ENCODE measurements at regions not wholly inside any gene's neighbourhood (a gene's known extent, or its start where the extent isn't known, plus 50 kb on each side); places are given as distances from the start of the nearest gene placed in this dataset.

- Histone ChIP-seq H2AFZ (ENCODE audit: low read depth, low read length) (no peak overlapping the region), H3K36me3 (ENCODE audit: control insufficient read depth in 2 of 2, extremely low read depth in 1 of 2, insufficient read depth in 2 of 2, low read length in 2 of 2) (no peaks in the 10 kb centered on the region), H3K27ac (ENCODE audit: insufficient read depth, low read depth, low read length) (no peak overlapping the region), H3K4me2 (ENCODE audit: insufficient read depth, low read length) (no peak overlapping the region), H4K20me1 (replicated peaks; ENCODE audit: control insufficient read depth, extremely low read depth, insufficient read depth, low read length) (no peaks in the 10 kb centered on the region), H3K4me1 (ENCODE audit: control insufficient read depth, extremely low read depth, insufficient read depth, low read length) (no peaks in the 10 kb centered on the region), H3K4me3 (replicated peaks in 1 of 3; ENCODE audit: insufficient read depth in 1 of 3, low read depth in 1 of 3, low read length in 3 of 3) (no peak overlapping the region), H3K9ac (replicated peaks; ENCODE audit: extremely low read depth, insufficient read depth, low read length) (no peak overlapping the region), H3K9me1 (replicated peaks; ENCODE audit: control insufficient read depth, extremely low read depth, insufficient read depth, low read length) (no peaks in the 10 kb centered on the region), H3K9me3 (replicated peaks; ENCODE audit: control insufficient read depth, insufficient read depth, low read length) (no peaks in the 10 kb centered on the region), H3K79me2 (ENCODE audit: control insufficient read depth, insufficient read depth, low read length) (no peaks in the 10 kb centered on the region), H3K27me3 (ENCODE audit: control insufficient read depth in 2 of 2, insufficient read depth in 2 of 2, low read length in 2 of 2) (no peaks in the 10 kb centered on the region)
- ChIA-PET CTCF (no interaction called here), POLR2A (no interaction called here)
- FAIRE-seq: no peak
- TF ChIP-seq GATA2 (IDR thresholded peaks at IDR 0.05; ENCODE audit: insufficient read depth, insufficient read length, low read depth, low read length): no peak
- intact Hi-C loops (cut with micrococcal nuclease) (no loop called here), dilution Hi-C loops (cut with MboI; ENCODE audit: extremely low pct_ligation_motif_present, low sequenced_read_pairs) (no loop called here)
- no peak for DNase-seq (ENCODE audit: low read depth, low spot score)
- no TSS peak for BruUV-seq (replicated peaks)
Measured at GRCh38 chr18:47519277-47519676, 267.8 kb upstream of the SKOR2 start.

DNA sequence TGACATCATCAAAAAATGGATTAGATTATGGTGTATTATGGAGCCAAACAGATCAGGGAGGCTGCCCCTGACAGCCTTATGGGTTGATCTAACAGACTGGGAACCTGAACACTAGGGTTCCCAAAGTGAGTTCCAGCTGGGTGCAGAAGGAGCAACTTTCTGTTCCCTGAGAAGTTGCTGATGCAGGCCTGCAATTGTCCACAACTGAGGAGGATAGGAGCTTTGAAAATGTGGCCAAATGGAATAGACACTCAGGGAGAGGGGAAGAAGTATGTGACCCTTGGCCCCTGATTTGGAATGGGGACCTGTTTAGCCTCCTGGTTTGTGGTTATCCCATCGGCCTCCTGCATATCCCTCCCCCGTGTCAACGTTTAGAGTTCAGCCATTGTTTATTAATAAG is 262.2 kb upstream of the SKOR2 start:
- Histone ChIP-seq H3K9me1 (replicated peaks; ENCODE audit: control insufficient read depth, extremely low read depth, insufficient read depth, low read length) (no peaks in the 10 kb centered on the region), H3K9ac (replicated peaks; ENCODE audit: extremely low read depth, insufficient read depth, low read length) (no peak overlapping the region), H2AFZ (ENCODE audit: low read depth, low read length) (no peak overlapping the region), H3K9me3 (replicated peaks; ENCODE audit: control insufficient read depth, insufficient read depth, low read length) (no peaks in the 10 kb centered on the region), H3K27ac (ENCODE audit: insufficient read depth, low read depth, low read length) (no peak overlapping the region), H4K20me1 (replicated peaks; ENCODE audit: control insufficient read depth, extremely low read depth, insufficient read depth, low read length) (no peaks in the 10 kb centered on the region), H3K4me2 (ENCODE audit: insufficient read depth, low read length) (no peak overlapping the region), H3K27me3 (ENCODE audit: control insufficient read depth in 2 of 2, insufficient read depth in 2 of 2, low read length in 2 of 2) (no peaks in the 10 kb centered on the region), H3K4me3 (replicated peaks in 1 of 3; ENCODE audit: insufficient read depth in 1 of 3, low read depth in 1 of 3, low read length in 3 of 3) (no peak overlapping the region), H3K36me3 (ENCODE audit: control insufficient read depth in 2 of 2, extremely low read depth in 1 of 2, insufficient read depth in 2 of 2, low read length in 2 of 2) (no peaks in the 10 kb centered on the region), H3K79me2 (ENCODE audit: control insufficient read depth, insufficient read depth, low read length) (no peaks in the 10 kb centered on the region), H3K4me1 (ENCODE audit: control insufficient read depth, extremely low read depth, insufficient read depth, low read length) (no peaks in the 10 kb centered on the region)
- no TSS peak for BruUV-seq (replicated peaks)
- dilution Hi-C loops (cut with MboI; ENCODE audit: extremely low pct_ligation_motif_present, low sequenced_read_pairs): no loop called here
- FAIRE-seq: no peak
- intact Hi-C loops (cut with micrococcal nuclease): no loop called here
- ChIA-PET POLR2A (no interaction called here), CTCF (no interaction called here)
- DNase-seq (ENCODE audit: low read depth, low spot score): no peak
- TF ChIP-seq MYC (IDR thresholded peaks at IDR 0.05; ENCODE audit: low read depth, low read length): no peak
- TF ChIP-seq POLR2AphosphoS5 (IDR thresholded peaks at IDR 0.05; ENCODE audit: insufficient read depth, low read depth, low read length): no peak
- TF ChIP-seq MAX (IDR thresholded peaks at IDR 0.05; ENCODE audit: insufficient read depth, insufficient read length): no peak
- TF ChIP-seq GATA2 (IDR thresholded peaks at IDR 0.05; ENCODE audit: insufficient read depth, insufficient read length, low read depth, low read length): no peak
- TF ChIP-seq FOS (IDR thresholded peaks at IDR 0.05; ENCODE audit: borderline replicate concordance, insufficient read depth, low read length): no peak
- TF ChIP-seq POLR2A (IDR thresholded peaks at IDR 0.05; ENCODE audit: low read depth, low read length): no peak
- TF ChIP-seq EZH2 (IDR thresholded peaks at IDR 0.05; ENCODE audit: borderline replicate concordance, low read depth, low read length, severe bottlenecking): no peak
- no peak for TF ChIP-seq JUN (IDR thresholded peaks at IDR 0.05; ENCODE audit: borderline replicate concordance, insufficient read depth, insufficient read length, low read depth)
- TF ChIP-seq, protein P1, sequence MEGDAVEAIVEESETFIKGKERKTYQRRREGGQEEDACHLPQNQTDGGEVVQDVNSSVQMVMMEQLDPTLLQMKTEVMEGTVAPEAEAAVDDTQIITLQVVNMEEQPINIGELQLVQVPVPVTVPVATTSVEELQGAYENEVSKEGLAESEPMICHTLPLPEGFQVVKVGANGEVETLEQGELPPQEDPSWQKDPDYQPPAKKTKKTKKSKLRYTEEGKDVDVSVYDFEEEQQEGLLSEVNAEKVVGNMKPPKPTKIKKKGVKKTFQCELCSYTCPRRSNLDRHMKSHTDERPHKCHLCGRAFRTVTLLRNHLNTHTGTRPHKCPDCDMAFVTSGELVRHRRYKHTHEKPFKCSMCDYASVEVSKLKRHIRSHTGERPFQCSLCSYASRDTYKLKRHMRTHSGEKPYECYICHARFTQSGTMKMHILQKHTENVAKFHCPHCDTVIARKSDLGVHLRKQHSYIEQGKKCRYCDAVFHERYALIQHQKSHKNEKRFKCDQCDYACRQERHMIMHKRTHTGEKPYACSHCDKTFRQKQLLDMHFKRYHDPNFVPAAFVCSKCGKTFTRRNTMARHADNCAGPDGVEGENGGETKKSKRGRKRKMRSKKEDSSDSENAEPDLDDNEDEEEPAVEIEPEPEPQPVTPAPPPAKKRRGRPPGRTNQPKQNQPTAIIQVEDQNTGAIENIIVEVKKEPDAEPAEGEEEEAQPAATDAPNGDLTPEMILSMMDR (IDR thresholded peaks at IDR 0.05; ENCODE audit: extremely low read depth in 1 of 2, insufficient read depth in 1 of 2, low read depth in 1 of 2, low read length in 2 of 2): no peak
